IMR-90 (cell line): ENCODE measurements at regions not wholly inside any gene's neighbourhood (a gene's known extent, or its start where the extent isn't known, plus 50 kb on each side); places are given as distances from the start of the nearest gene placed in this dataset.

Source experiments
- ATAC-seq: fragments of 200-7000 bp; cut with Tn5 transposase; 2 replicates; pipeline ENCODE4 v1.9.1; 2020; ENCODE audit warnings: low read depth, mild to moderate bottlenecking, moderate library complexity
- BruUV-seq: library from RNA; stranded (reverse); fragments of 400-500 nt; replicated peaks from 2 replicates; lab custom pipeline; 2021; lab: Mats Ljungman, UMichigan
- CTCF ChIA-PET: fragments of 300-600 bp; formaldehyde crosslinking; extraction: SDS; loops from one replicate; lab custom pipeline; 2021; ENCODE audit warnings: antibody characterized with exemption; lab: Yijun Ruan, JAX
- POLR2A ChIA-PET: fragments of 300-600 bp; sonication (Branson Sonifier 250); formaldehyde crosslinking; loops from one replicate; lab custom pipeline; 2022; ENCODE audit warnings: antibody characterized with exemption; ENCODE audit not compliant: unreplicated experiment; lab: Charles Lee
- DNase-seq: peaks from one replicate; pipeline ENCODE4 v3.0.0; 2013
- H2AFZ ChIP-seq: replicated peaks from 2 replicates; pipeline ENCODE3; 2013; ENCODE audit warnings: low read length, mild to moderate bottlenecking; ENCODE audit not compliant: poor library complexity
- H2AK5ac ChIP-seq: 2 replicates; pipeline ENCODE4 v1.6.1; 2013; ENCODE audit warnings: low read depth, low read length, inconsistent platforms
- H2AK9ac ChIP-seq: replicated peaks from 2 replicates; pipeline ENCODE3; 2013; ENCODE audit warnings: mild to moderate bottlenecking, low read depth, low read length, moderate library complexity; ENCODE audit not compliant: poor library complexity
- H2BK120ac ChIP-seq: 2 replicates; pipeline ENCODE4 v1.6.1; 2013; ENCODE audit warnings: low read depth, low read length, inconsistent platforms
- H2BK15ac ChIP-seq: 3 replicates; pipeline ENCODE4 v1.6.1; 2013; ENCODE audit warnings: low read depth, low read length, inconsistent platforms
- H2BK20ac ChIP-seq: 2 replicates; pipeline ENCODE4 v1.6.1; 2013; ENCODE audit warnings: low read depth, mild to moderate bottlenecking, inconsistent platforms, low read length, moderate library complexity
- H2BK5ac ChIP-seq: 2 replicates; pipeline ENCODE4 v1.6.1; 2013; ENCODE audit warnings: mild to moderate bottlenecking, low read depth, low read length, inconsistent platforms; ENCODE audit not compliant: poor library complexity, severe bottlenecking
- H3K14ac ChIP-seq: replicated peaks from 2 replicates; pipeline ENCODE4 v1.6.1; 2013; ENCODE audit warnings: low read depth, low read length, inconsistent platforms
- H3K18ac ChIP-seq: 2 replicates; pipeline ENCODE4 v1.6.1; 2013; ENCODE audit warnings: low read depth, low read length, control low read depth
- H3K23ac ChIP-seq: 2 replicates; pipeline ENCODE4 v1.6.1; 2013; ENCODE audit warnings: low read depth, low read length, inconsistent platforms
- H3K27ac ChIP-seq: 2 replicates; pipeline ENCODE4 v1.5.1; 2013; ENCODE audit warnings: mild to moderate bottlenecking, control low read depth, low read length; ENCODE audit not compliant: insufficient read depth
- H3K27me3 ChIP-seq: 2 replicates; pipeline ENCODE4 v1.6.1; 2013; ENCODE audit warnings: low read length; ENCODE audit not compliant: control insufficient read depth, insufficient read depth
- H3K36me3 ChIP-seq: 2 replicates; pipeline ENCODE4 v1.6.1; 2013; ENCODE audit warnings: low read length, mixed read lengths; ENCODE audit not compliant: control insufficient read depth, insufficient read depth
- H3K4ac ChIP-seq: 2 replicates; pipeline ENCODE4 v1.6.1; 2013; ENCODE audit warnings: low read depth, low read length, inconsistent platforms
- H3K4me1 ChIP-seq: 2 replicates; pipeline ENCODE4 v1.6.1; 2013; ENCODE audit warnings: low read length, mixed read lengths; ENCODE audit not compliant: control insufficient read depth, insufficient read depth
- H3K4me2 ChIP-seq: 2 replicates; pipeline ENCODE4 v1.6.1; 2013; ENCODE audit warnings: low read depth, mild to moderate bottlenecking, control low read depth, low read length, moderate library complexity
- H3K4me3 ChIP-seq: 2 replicates; pipeline ENCODE4 v1.5.1; 2013; ENCODE audit warnings: low read depth, mild to moderate bottlenecking, control low read depth, low read length, moderate library complexity; ENCODE audit not compliant: insufficient read depth
- H3K56ac ChIP-seq: 2 replicates; pipeline ENCODE4 v1.6.1; 2013; ENCODE audit warnings: low read length, inconsistent platforms; ENCODE audit not compliant: insufficient read depth; ENCODE audit errors: extremely low read depth
- H3K79me1 ChIP-seq, 2 experiments: 2 replicates each; pipeline ENCODE4 v1.6.1; 2013; ENCODE audit warnings: low read length in 2 of 2, inconsistent platforms in 1 of 2, low read depth in 1 of 2
- H3K9ac ChIP-seq: 2 replicates; pipeline ENCODE4 v1.6.1; 2013; ENCODE audit warnings: low read depth, low read length, control low read depth
- H3K9me1 ChIP-seq: 2 replicates; pipeline ENCODE4 v1.6.1; 2013; ENCODE audit warnings: low read length, inconsistent platforms; ENCODE audit not compliant: insufficient read depth
- H3K9me3 ChIP-seq: 2 replicates; pipeline ENCODE4 v1.6.1; 2013; ENCODE audit warnings: low read length; ENCODE audit not compliant: control insufficient read depth, insufficient read depth
- H4K20me1 ChIP-seq: 2 replicates; pipeline ENCODE4 v1.6.1; 2013; ENCODE audit warnings: low read length, inconsistent platforms; ENCODE audit not compliant: insufficient read depth
- H4K5ac ChIP-seq: 2 replicates; pipeline ENCODE4 v1.6.1; 2013; ENCODE audit warnings: mild to moderate bottlenecking, low read depth, low read length, control low read depth
- H4K8ac ChIP-seq, 2 experiments: 2 replicates each; pipeline ENCODE4 v1.6.1; 2013; ENCODE audit warnings: low read depth in 2 of 2, low read length in 2 of 2, control low read depth in 1 of 2, inconsistent platforms in 1 of 2
- H4K91ac ChIP-seq: 2 replicates; pipeline ENCODE4 v1.6.1; 2013; ENCODE audit warnings: low read depth, low read length, inconsistent platforms; ENCODE audit not compliant: insufficient read depth
- FOS ChIP-seq: fragments of 150-350 bp; IDR thresholded peaks from 2 replicates; pipeline ENCODE4 v1.6.1; 2016; ENCODE audit warnings: low read depth, low read length
- RCOR1 ChIP-seq: IDR thresholded peaks from 2 replicates; pipeline ENCODE4 v1.6.1; 2012; ENCODE audit warnings: mild to moderate bottlenecking, low read length, improper control_type of control experiment; ENCODE audit not compliant: insufficient replicate concordance
- SMC3 ChIP-seq: fragments of 150-350 bp; IDR thresholded peaks from 2 replicates; pipeline ENCODE4 v1.6.1; 2016; ENCODE audit warnings: low read depth, mild to moderate bottlenecking, antibody characterized with exemption, low read length, moderate library complexity
- whole genome bisulfite sequencing, 2 experiments: methylation state at CpG; one replicate each; pipeline versions ENCODE4 v1.1.5 to v1.1.7; 2013; ENCODE audit warnings: missing lambda C conversion rate in 2 of 2; ENCODE audit not compliant: insufficient read length in 1 of 2; ENCODE audit errors: extremely low coverage in 2 of 2; 5-methylcytosine and 5-hydroxymethylcytosine counted together
- dilution Hi-C: fragments of 300-500 bp; cut with HindIII; formaldehyde crosslinking; loops from one replicate; pipeline ENCODE4 v1.14.3; 2018; ENCODE audit warnings: low sequenced_read_pairs; ENCODE audit not compliant: unreplicated experiment
- in situ Hi-C: fragments of 300-500 bp; cut with MboI; formaldehyde crosslinking; loops from 3 replicates; pipeline ENCODE4 v1.14.3; 2019; ENCODE audit warnings: low sequenced_read_pairs, inconsistent platforms, mixed read lengths
- intact Hi-C: fragments of 100-400 bp; cut with micrococcal nuclease; formaldehyde crosslinking; loops from 2 replicates; pipeline ENCODE4 v1.10.0; 2022

DNA sequence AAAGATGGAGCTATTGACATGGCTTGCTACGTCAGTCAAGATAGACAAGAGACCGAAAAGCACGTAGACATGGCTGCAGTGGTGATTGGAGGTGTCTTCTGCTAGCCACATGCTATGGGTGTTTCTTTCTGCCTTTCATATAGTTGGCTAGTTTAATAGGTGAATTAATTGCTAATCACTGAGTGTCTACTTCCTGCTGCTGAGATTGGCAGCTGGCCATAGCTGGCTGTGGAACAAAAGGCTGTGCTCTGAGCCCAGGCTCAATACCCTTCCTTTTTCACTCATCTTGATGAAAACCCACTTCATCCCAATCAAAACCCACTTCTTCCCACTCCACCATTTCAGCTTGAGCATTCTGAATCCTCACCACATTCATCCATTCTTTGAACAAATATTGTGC is 221.4 kb upstream of the MAF start:
- H2BK5ac ChIP-seq, result no peak overlapping the region
- DNase-seq, result no peak
- H4K8ac ChIP-seq, result no peak overlapping the region
- no peaks in the 10 kb centered on the region for H3K79me1 ChIP-seq
- no peak overlapping the region for H2BK20ac ChIP-seq
- H3K4ac ChIP-seq, result no peak overlapping the region
- H3K36me3 ChIP-seq, result no peaks in the 10 kb centered on the region
- H3K4me3 ChIP-seq, result no peak overlapping the region
- H3K27me3 ChIP-seq, result no peaks in the 10 kb centered on the region
- no peak overlapping the region for H2AK5ac ChIP-seq
- no peak overlapping the region for H2BK120ac ChIP-seq
- H3K9me3 ChIP-seq, result peaks cover 20% of the 10 kb centered on the region
- intact Hi-C loops, result no loop called here
- no peak for ATAC-seq
- H2AK9ac ChIP-seq, result no peak overlapping the region
- no peak overlapping the region for H3K56ac ChIP-seq
- dilution Hi-C loops, result no loop called here
- no peaks in the 10 kb centered on the region for H4K20me1 ChIP-seq
- H3K4me2 ChIP-seq, result no peak overlapping the region
- no peak overlapping the region for H2AFZ ChIP-seq
- H3K27ac ChIP-seq, result no peak overlapping the region
- H3K14ac ChIP-seq, result no peak overlapping the region
- H3K9ac ChIP-seq, result no peak overlapping the region
- H2BK15ac ChIP-seq, result no peak overlapping the region
- BruUV-seq, result no TSS peak
- H4K91ac ChIP-seq, result no peak overlapping the region
- H3K23ac ChIP-seq, result no peak overlapping the region
- CTCF ChIA-PET, result no interaction called here
- in situ Hi-C loops, result no loop called here
- WGBS, 2 experiments, result no CpG with 5 or more reads among the region's 3 CpGs
- no peak overlapping the region for H3K18ac ChIP-seq
- POLR2A ChIA-PET, result no interaction called here
- no peak overlapping the region for H4K5ac ChIP-seq
- H3K9me1 ChIP-seq, result no peaks in the 10 kb centered on the region
- no peaks in the 10 kb centered on the region for H3K4me1 ChIP-seq
- TF ChIP-seq FOS, result no peak
- TF ChIP-seq SMC3, result no peak
- no peak for TF ChIP-seq RCOR1
